Astrocyte of the cerebellum (primary cell): ENCODE measurements at regions not wholly inside any gene's neighbourhood (a gene's known extent, or its start where the extent isn't known, plus 50 kb on each side); places are given as distances from the start of the nearest gene placed in this dataset.

Experiments
- DNase-seq: peaks from one replicate; pipeline ENCODE4 v3.0.0-alpha.2; 2011; ENCODE audit warnings: low read depth
- H3K4me3 ChIP-seq: 2 replicates; pipeline ENCODE4 v1.5.1; 2011; ENCODE audit warnings: mild to moderate bottlenecking, low read depth, low read length, moderate library complexity
- in situ Hi-C: cut with HindIII; loops from 2 replicates; pipeline ENCODE4 v1.10.0; 2017; ENCODE audit warnings: low sequenced_read_pairs
- TF ChIP-seq, protein P1 (sequence below): IDR thresholded peaks from 2 replicates; pipeline ENCODE4 v1.5.1; 2012; ENCODE audit warnings: low read length, low read depth, moderate library complexity, mild to moderate bottlenecking; ENCODE audit errors: missing control alignments

DNA sequence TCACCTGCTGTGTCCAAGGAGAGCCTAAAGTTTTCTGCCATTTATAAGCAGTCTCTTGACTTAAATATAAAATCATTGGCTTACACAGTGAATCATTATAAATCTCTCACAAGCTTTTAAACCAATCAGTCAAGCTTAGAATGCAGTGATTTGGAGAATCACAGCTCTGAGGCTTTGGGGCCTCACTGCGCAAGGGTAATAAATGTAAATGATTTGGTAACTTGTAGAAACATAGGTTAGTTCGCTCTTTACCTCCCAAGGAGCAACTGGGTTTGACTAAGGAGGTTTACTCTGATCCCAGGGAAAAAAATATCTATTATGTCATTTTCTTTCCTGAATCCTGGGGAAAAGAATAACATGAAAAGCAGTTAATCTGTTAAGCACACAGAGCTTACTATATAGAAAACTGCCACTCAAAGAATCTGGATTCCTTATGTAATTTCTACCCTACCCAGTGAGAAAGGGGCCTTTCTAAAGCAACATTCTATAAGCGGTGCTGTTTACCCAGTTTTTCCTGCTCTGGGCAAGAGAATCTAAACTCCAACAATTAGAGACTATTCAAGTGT lies 128.2 kb downstream of the MZT1 start:
- TF ChIP-seq, protein P1, sequence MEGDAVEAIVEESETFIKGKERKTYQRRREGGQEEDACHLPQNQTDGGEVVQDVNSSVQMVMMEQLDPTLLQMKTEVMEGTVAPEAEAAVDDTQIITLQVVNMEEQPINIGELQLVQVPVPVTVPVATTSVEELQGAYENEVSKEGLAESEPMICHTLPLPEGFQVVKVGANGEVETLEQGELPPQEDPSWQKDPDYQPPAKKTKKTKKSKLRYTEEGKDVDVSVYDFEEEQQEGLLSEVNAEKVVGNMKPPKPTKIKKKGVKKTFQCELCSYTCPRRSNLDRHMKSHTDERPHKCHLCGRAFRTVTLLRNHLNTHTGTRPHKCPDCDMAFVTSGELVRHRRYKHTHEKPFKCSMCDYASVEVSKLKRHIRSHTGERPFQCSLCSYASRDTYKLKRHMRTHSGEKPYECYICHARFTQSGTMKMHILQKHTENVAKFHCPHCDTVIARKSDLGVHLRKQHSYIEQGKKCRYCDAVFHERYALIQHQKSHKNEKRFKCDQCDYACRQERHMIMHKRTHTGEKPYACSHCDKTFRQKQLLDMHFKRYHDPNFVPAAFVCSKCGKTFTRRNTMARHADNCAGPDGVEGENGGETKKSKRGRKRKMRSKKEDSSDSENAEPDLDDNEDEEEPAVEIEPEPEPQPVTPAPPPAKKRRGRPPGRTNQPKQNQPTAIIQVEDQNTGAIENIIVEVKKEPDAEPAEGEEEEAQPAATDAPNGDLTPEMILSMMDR: no peak
- in situ Hi-C loops: no loop called here
- no peak for DNase-seq
- no peak overlapping the region for H3K4me3 ChIP-seq

DNA sequence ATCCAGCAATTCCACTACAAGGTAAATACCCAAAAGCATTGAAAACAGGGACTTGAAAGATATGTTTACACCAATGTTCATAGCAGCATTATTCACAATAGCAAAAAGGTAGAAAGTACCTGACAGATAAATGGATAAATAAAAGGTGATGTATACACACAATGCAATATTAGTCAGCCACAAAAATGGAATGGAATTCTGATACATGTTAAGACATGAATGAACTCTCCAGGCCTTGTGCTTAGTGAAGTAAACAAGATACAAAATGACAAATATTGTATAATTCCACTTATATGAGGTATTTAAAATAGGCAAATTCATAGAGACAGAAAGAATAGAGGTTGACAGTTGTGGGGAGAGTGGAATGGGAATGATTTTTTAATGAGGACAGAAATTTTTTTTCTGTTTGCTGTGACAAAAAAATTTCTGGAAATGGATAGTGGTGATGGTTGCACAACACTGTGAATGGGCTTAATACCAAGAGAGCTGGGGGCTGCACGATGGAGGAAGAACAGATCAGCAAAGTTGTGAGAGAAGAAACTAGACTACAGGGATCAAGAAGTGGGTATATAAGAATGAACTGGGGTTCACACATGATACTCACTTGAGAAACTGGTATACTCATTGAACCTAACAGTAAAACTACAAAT lies 137.2 kb downstream of the MZT1 start:
- in situ Hi-C loops: no loop called here
- TF ChIP-seq, protein P1: no peak
- H3K4me3 ChIP-seq: no peak overlapping the region
- no peak for DNase-seq

DNA sequence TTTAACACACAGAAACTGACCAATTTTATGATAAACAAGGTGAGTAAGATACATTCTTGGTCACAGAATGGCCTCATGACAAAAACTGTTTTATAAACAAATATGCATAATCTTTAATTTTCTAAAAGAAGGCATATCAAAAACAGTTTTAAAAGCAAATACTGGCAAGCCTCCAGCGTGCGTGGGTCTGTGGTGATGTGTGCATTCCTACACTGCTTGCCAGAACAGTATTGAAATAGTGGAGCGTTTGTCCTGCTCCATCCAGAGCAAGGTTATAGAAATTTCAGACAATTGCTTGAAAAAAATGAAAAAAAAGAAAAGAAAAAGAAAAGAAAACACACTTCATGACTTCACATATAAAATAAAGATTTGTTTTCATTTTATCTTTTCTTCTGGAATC lies 140.9 kb downstream of the MZT1 start:
- no peak overlapping the region for H3K4me3 ChIP-seq
- TF ChIP-seq, protein P1: no peak
- DNase-seq: peak; percentile 73
- in situ Hi-C loops: no loop called here

DNA sequence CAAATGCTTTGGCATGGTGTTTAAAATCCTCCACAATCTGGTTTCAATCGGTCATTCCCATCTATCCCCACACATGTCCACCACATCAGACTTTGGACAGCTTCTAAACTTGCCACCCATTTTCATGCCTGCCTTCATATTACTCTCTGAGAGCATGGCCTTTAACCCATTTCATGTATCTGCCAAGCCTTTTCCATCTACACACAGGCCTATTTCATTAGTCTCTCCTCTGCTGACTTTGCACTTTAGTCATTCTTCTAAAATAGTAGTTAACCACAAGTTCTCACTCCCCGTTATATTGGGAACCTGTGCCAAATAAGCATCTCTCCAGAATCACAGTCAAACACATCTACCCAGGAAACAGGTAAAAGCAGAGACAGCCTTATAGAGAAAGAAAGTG lies 142.2 kb downstream of the MZT1 start:
- TF ChIP-seq, protein P1: no peak
- H3K4me3 ChIP-seq: no peak overlapping the region
- DNase-seq: peak; percentile 4
- in situ Hi-C loops: no loop called here

DNA sequence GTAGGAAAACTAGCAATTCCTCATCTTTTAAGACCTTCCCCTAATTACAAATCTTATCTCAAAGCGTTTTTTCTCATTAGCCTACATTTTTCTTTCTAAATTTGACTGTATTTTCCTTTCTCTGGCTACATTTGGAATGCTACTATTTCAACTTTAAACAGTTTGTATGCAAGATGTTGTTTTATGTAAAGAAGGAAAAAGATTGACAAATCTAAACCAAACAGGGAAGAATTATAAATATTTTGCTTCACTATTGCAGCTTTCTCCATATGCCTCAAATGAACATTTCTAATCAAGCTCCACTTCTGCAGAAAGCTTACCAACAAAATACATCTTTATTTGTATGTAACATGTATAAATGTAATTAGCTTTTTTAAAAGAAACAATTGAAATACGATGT lies 156.2 kb downstream of the MZT1 start:
- in situ Hi-C loops: no loop called here
- H3K4me3 ChIP-seq: no peak overlapping the region
- TF ChIP-seq, protein P1: no peak
- DNase-seq: no peak

DNA sequence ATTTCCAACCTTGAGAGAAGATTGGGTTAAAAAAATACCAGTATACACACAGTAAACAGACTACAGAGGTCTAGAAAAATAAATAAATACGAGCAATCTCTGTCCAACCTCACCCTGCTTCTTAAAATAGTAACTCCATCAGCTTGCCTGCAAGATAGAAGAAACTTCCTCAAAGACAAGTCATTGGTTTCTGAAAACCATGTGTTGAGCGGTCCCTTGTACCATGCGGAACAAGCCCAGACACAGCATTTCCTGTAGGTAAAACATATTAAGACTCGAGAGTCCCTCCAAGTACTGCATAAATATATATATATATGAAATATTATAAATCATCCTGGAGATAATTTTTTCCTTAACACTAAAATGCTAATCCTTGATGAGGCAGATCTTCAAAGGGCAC lies 157.4 kb downstream of the MZT1 start:
- DNase-seq: no peak
- in situ Hi-C loops: no loop called here
- TF ChIP-seq, protein P1: no peak
- H3K4me3 ChIP-seq: no peak overlapping the region
